Erythroblast (primary cell): ENCODE measurements at regions not wholly inside any gene's neighbourhood (a gene's known extent, or its start where the extent isn't known, plus 50 kb on each side); places are given as distances from the start of the nearest gene placed in this dataset.

Experiments used
- GATA1 ChIP-seq: IDR thresholded peaks from 2 replicates; pipeline ENCODE4 v1.6.1; 2011; ENCODE audit warnings: low read depth, mild to moderate bottlenecking, control low read depth, low read length, moderate library complexity
- POLR2A ChIP-seq: IDR thresholded peaks from 2 replicates; pipeline ENCODE4 v1.6.1; 2011; ENCODE audit warnings: mild to moderate bottlenecking, low read length

DNA sequence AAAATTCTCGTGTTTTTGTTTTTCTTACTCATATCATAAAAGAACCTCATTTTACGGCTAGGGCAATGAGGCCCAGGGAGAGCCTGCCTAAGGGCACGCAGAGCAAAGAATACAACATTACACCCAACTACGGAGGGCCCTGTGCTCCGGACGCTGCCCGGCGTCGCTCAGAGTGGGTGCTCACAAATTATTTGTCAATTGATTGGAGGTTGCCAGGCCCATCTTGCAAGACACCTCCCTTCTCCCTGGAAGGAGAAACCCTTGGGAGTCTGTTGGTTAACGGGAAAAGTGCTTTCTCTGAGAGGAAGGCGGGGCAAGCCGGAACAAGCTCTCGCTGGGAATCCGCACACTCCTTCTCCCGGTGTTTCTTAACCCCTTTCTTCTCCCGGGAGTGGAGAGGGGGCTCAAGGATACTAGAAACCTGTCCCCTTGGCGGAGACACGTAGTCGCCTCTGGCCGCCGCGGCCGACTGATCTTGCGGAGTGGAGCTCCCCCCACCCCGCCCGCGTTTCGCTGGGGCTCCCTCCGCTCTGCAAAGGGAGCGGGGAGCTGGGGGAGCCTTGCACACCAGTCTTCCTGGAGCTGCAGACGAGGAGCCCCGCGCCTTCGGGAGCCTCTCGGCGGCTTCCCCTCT is 599.3 kb upstream of the SGCD start:
- TF ChIP-seq POLR2A (no peak), GATA1 (no peak)
